Renal cortical epithelial cell (primary cell): ENCODE measurements at regions not wholly inside any gene's neighbourhood (a gene's known extent, or its start where the extent isn't known, plus 50 kb on each side); places are given as distances from the start of the nearest gene placed in this dataset.
"Not testable (repeated sequence)": the region's sequence is repeated elsewhere in the genome, so short reads cannot be mapped to it uniquely, and the experiment has no call there.

Experiments used
- DNase-seq: peaks from one replicate; pipeline ENCODE4 v3.0.0-alpha.2; 2011; ENCODE audit warnings: low read depth

DNA sequence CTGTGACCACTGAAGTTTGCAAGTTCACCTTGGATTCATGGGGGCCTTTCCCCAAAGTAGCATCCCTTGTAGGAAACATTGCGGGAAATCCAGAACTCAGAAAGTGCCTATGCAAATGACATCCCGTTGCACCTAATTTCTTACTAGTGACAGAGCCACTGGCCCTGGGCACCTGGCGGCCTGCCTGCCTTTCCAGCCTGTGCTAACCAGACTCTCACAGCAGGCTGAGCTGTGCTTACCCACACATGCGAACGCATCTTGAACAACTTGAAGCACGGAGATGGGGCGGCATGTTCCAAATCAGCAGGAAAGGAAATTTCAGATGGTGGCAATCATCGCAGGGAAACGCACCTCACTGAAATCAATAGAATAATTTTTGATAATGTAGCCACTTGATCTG, 405.8 kb downstream of the TMEM182 start:
- DNase-seq, result peak; percentile 22

GRCh38 chr2:103169861-103170260, 408.0 kb downstream of the TMEM182 start:
- DNase-seq, result peak; percentile 61

DNA sequence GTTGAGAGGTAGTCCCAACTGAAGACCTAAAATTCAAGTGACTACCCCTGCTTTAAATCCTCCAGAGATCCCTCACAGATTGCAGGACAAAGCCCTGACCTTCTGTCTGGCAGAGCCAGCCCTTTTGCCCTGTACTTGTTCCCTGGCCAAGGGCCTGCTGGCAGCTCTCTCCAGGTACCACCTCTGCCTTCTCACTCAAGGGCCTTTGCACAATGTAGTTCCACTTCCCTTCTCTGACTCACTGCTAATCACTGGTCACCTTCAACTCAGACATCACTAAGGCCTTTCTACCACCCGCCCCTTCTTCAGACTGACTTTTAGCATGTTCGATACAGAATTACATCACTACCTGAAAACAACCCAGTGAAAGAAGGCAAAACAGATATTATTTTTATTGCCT, 411.0 kb downstream of the TMEM182 start:
- DNase-seq, result peak; percentile 73

- peak; percentile 65 for DNase-seq
Observed at GRCh38 chr2:103174711-103175110, 412.9 kb downstream of the TMEM182 start.

DNA sequence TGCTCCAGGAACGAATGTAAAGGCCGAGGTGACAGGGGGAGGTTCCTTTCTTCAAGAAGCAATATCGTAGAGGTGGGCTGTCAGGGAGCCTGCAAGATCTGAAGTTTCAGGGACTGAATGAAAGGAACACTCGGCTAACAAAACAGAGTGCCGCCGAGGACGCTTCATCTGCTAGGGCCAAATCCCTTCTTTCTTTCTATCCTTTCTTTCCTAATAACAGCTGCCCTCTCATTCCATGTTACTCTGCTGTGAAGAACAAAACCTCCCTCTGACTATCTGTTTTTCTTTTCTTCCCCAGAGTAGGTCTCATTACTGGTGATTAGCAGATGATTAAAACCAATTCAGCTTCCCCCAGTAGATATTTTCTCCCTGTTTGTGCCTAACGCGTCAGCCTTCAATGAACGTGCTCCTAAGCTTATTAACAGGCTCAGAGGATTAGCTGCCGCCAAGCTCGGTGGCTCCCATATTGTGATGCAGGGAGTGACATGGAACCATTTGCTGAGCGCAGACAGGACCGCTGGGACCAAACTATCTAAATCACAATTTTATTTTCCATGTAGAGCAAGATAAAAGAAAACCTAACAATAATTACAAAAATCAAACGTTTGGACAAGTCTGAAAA, 414.6 kb downstream of the TMEM182 start:
- no peak for DNase-seq

DNA sequence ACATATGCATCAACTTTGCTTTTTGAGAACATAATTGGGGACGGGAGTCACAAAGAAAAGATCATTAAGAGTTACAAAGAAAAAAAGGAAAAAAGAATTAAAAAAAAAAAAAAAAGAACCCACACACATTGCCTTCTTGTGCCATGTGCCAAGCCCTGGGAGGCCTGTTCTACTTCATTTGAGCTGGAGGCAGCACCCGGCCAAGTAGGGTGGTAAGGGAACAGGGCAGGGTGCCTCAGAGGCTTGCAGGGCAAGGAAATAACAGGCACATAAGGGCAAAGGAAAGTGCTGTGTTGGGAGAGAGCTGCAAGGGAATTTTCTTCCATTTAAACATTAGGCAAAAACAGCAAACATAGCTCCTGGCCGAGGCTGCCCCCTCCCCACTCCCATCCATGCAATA, 418.0 kb downstream of the TMEM182 start:
- DNase-seq, result peak; percentile 84

DNA sequence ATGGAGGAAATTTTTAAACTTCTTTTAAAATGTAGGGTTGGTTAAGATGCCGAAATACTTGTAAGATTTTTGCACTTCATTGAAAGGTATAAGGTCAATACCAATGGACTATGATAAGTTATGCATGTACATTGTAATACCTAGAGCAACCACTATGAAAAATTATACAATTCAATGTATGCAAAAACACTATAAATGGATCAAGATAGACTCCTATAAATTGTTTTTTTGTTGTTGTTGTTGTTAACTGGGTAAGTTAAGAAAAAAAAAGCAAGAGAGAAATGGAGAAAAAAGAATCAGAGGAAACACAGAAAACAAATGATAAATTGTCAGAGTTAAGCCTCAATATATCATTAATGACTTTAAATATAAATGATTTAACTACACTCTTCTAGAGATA, 421.2 kb downstream of the TMEM182 start:
- DNase-seq, result no peak

- no peak for DNase-seq
Observed at GRCh38 chr2:103196802-103197201, 435.0 kb downstream of the TMEM182 start.

- DNase-seq, result not testable (repeated sequence)
Observed at GRCh38 chr2:103200774-103201173, 438.9 kb downstream of the TMEM182 start.

GRCh38 chr2:103208916-103209315, 447.1 kb downstream of the TMEM182 start:
- peak; percentile 1 for DNase-seq

GRCh38 chr2:103213028-103213542, 451.3 kb downstream of the TMEM182 start:
- no peak for DNase-seq

- DNase-seq, result no peak
Observed at GRCh38 chr2:103218516-103218915, 456.7 kb downstream of the TMEM182 start.

GRCh38 chr2:103219398-103219797, 457.6 kb downstream of the TMEM182 start:
- no peak for DNase-seq

GRCh38 chr2:103222969-103223368, 461.1 kb downstream of the TMEM182 start:
- DNase-seq, result no peak

DNA sequence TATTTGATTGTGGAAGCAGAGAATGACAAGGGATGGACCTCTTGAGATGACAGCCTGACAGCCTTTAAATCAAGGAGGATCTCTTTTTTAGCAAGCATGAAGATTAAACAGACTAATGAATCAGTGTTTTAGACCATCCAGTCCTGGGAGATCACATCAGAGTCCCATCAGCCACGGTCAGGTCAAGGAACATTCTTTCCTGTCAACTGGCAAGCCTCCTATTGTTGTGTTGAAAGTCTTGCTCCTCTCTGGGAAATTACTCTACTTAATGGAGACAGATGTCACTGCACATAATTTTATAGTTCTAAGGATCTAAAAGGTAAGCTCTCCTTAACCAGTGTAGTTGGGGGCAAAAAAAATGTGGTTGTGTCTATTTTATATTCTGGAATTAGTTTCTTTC, 469.0 kb downstream of the TMEM182 start:
- no peak for DNase-seq

DNA sequence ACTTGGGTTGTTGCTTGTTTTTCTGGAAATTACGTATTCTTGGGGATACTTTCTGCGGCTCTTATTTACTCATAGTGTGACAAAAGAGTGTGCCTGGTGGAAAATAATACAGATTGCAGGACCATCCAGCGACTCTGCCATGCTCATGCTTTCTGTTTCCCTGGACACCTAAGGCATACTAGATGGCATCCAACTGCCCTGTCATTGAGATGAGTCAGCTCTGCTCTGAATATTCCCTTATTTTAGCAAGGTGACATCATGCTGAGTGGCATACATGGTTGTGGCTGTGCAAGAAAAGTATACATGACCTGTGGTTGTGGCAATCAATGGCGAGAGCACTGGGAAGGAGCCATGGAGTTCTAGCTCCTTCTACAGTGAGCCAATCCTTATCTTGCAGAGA, 471.0 kb downstream of the TMEM182 start:
- DNase-seq, result peak; percentile 2

DNA sequence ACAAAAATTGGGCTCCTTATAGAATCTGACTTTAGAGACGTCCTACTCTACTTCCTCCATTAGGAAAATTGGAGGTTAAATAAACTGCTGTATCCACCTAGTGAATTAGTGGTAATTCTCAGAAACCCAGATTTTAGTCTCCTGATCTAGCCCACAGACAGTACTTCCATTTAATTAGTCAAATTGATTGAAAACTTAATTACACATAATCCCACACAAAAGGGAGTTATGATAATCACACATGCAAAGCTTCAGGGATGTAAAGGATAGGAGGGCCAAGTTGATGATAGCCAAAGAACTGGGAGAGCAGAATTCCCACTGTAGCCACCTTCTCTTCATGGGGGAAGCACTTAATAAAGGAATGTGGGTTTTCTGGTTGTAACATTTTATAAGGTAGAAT, 471.9 kb downstream of the TMEM182 start:
- DNase-seq, result no peak

DNA sequence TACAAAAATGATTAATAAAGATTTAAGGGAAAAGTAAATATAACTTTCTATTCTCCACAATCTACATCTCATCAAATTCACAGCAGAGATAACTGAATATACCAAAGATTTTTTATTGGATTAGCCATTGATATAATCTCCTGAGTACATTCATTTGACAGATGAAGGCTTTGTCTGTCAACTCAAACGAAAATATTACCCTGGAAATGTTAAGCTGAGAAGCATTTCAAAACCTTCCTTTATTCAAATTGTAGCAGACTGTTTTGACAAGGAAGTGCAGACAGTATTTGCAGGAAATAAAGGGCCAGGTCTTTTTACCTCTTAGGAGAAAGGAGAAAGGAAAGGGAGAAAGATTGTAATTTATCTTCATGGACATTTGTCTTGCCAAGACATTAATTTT, 473.5 kb downstream of the TMEM182 start:
- DNase-seq, result no peak

DNA sequence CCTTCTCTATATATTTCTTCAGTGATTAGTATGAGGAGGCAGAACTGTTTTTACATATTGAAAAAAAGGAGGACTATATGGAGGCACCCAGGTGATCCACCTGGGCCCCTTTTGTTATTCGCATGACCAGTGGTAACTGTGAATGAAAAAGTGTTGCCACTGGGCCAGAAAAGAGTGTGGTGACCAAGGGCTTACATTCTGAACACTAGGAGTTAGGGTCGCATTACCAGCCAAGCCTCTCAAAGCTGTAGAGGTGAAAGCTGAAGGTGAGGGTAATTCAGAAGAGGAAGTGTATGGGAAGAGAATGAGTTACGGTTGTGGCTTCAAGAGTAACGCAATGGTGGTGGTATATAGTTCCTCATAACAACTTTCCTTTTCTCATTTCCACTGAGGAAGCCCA, 487.6 kb downstream of the TMEM182 start:
- no peak for DNase-seq

DNA sequence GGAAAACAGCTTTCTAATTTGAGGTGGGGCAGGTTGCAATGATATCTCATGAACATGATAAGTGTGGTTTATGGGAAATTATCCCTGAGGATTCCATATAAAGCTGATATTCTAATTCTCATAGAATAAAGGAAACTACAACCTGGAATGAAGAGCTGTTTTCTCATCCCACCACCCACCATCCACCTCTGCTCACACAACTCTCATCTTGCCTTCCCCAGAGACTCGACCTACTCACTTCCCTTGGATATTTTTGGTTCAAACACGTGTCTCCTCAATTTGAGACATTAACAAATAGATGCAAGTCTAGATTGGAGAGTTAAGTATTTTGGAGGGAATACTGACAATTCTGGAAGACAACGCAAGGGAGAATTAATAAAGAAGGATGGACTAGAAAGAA, 490.9 kb downstream of the TMEM182 start:
- no peak for DNase-seq

DNA sequence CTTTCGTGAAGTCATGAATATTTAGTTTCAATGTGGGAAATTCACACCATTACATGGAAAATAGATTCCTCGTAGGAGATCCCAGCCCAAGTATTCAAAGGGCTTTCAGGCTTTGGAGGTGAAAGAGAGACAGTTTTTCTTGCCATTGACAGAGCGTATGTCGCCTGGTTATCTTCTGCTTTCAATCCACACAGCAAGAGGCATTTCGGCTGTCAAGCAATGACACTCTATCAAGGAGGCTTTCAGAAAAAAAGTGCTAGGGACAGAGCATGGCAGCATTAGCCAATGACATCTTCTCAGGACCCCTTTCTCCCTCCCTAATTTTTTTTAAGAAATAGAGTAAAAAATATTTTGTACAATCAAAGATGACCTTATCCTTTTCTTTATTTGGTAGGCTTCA, 492.8 kb downstream of the TMEM182 start:
- no peak for DNase-seq

GRCh38 chr2:103264058-103264768, 502.4 kb downstream of the TMEM182 start:
- no peak for DNase-seq

DNA sequence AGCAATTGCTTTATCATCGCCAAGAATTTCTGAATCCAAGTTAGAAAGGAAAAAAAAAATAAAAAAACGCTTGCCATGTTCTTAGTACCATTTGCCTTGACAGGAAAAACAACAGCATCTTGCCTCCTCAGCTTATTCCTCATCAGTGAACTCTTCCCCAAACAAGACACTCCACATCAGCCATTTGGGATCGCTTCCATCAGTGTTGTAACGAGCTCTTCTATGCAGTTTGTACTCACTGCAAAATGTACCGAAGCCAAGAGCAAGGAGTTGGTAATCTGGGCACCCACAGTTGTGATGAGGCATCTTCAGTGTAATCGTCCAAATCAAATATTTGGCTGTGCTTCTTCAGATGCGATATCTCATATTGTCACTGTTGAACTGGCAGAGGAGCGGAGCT, 503.7 kb downstream of the TMEM182 start:
- no peak for DNase-seq
